GM12878 (cell line): ENCODE measurements at regions not wholly inside any gene's neighbourhood (a gene's known extent, or its start where the extent isn't known, plus 50 kb on each side); places are given as distances from the start of the nearest gene placed in this dataset.

ENCODE experiments used
- ETV6 ChIP-seq, 2 experiments: fragments of 450-650 bp in 1 of 2; IDR thresholded peaks in 1 of 2; conservative IDR thresholded peaks in 1 of 2; 2 replicates each; pipeline ENCODE4 v1.6.1; 2014; ENCODE audit warnings: antibody characterized with exemption in 1 of 2, borderline replicate concordance in 1 of 2, low read depth in 1 of 2, mild to moderate bottlenecking in 1 of 2, moderate library complexity in 1 of 2
- POLR2AphosphoS5 ChIP-seq: IDR thresholded peaks from 2 replicates; pipeline ENCODE4 v1.6.1; 2011; ENCODE audit warnings: mild to moderate bottlenecking, low read length, inconsistent platforms
- TAF1 ChIP-seq: IDR thresholded peaks from 2 replicates; pipeline ENCODE4 v1.6.1; 2011; ENCODE audit warnings: mild to moderate bottlenecking, low read depth, low read length, borderline replicate concordance

- TF ChIP-seq ETV6 (conservative IDR thresholded peaks at IDR 0.05 in 1 of 2, IDR thresholded peaks at IDR 0.05 in 1 of 2; ENCODE audit: borderline replicate concordance in 1 of 2, low read depth in 1 of 2): no peak
- TF ChIP-seq TAF1: no peak
- no peak for TF ChIP-seq POLR2AphosphoS5
These were observed 431.7 kb downstream of the CDH26 start for GRCh38 chr20:60389882-60390281.
